A549 (cell line): ENCODE measurements at regions not wholly inside any gene's neighbourhood (a gene's known extent, or its start where the extent isn't known, plus 50 kb on each side); places are given as distances from the start of the nearest gene placed in this dataset.

Source experiments
- ATAC-seq, 2 experiments: fragments of 200-7000 bp in 1 of 2; fragments of >200 bp in 1 of 2; cut with Nextera tagmentation in 1 of 2; cut with Tn5 transposase in 1 of 2; 3 replicates each; pipeline versions ENCODE4 v1.8.0 to v1.9.1; 2018 to 2020; ENCODE audit warnings: mild to moderate bottlenecking in 1 of 2, moderate library complexity in 1 of 2
- CTCF ChIA-PET: fragments of 300-600 bp; sonication (Branson Sonifier 250); formaldehyde crosslinking; extraction: SDS; loops from one replicate; lab custom pipeline; 2021; ENCODE audit warnings: antibody characterized with exemption, inconsistent platforms; lab: Yijun Ruan, JAX
- POLR2A ChIA-PET: fragments of 350-600 bp; formaldehyde crosslinking; extraction: SDS; loops from one replicate; lab custom pipeline; 2021; ENCODE audit warnings: antibody characterized with exemption, inconsistent platforms; lab: Yijun Ruan, JAX
- DNase-seq, 2 experiments: peaks; one replicate each; pipeline versions ENCODE4 v3.0.0 to v3.0.0-alpha.2; 2011 to 2016; ENCODE audit warnings: low read depth in 1 of 2, low spot score in 1 of 2
- FAIRE-seq: peaks from 2 replicates; lab custom pipeline; 2011; peaks lifted over from hg19 to GRCh38; lab: Jason Lieb, UNC
- H3K27ac ChIP-seq, 2 experiments: fragments of >200 bp; sonication (Bioruptor Twin); formaldehyde crosslinking; 3 replicates each; pipeline ENCODE4 v1.5.1; 2016 to 2017
- H3K4me1 ChIP-seq: fragments of >200 bp; sonication (Bioruptor Twin); formaldehyde crosslinking; 3 replicates; pipeline ENCODE4 v1.6.1; 2016
- H3K4me2 ChIP-seq: fragments of >200 bp; sonication (Bioruptor Twin); formaldehyde crosslinking; 3 replicates; pipeline ENCODE4 v1.6.1; 2016
- H3K4me3 ChIP-seq: fragments of >200 bp; sonication (Bioruptor Twin); formaldehyde crosslinking; 3 replicates; pipeline ENCODE4 v1.5.1; 2016
- H3K9me3 ChIP-seq: fragments of >200 bp; sonication (Bioruptor Twin); formaldehyde crosslinking; 3 replicates; pipeline ENCODE4 v1.6.1; 2016
- ATOH8 ChIP-seq: fragments of 250-450 bp; sonication (Bioruptor Pico); IDR thresholded peaks from 2 replicates; pipeline ENCODE4 v1.5.0; 2020; ENCODE audit warnings: low read depth, mild to moderate bottlenecking, moderate library complexity
- CBX2 ChIP-seq: fragments of 200-600 bp; sonication (generic); IDR thresholded peaks from 2 replicates; pipeline ENCODE4 v1.6.1; 2016; ENCODE audit warnings: low read depth, mild to moderate bottlenecking, borderline replicate concordance
- CTCF ChIP-seq: fragments of >200 bp; sonication (Bioruptor Twin); formaldehyde crosslinking; IDR thresholded peaks from 3 replicates; pipeline ENCODE4 v1.5.1; 2016
- E2F6 ChIP-seq: IDR thresholded peaks from 2 replicates; pipeline ENCODE4 v1.6.1; 2012; ENCODE audit warnings: low read depth, borderline replicate concordance
- EHMT2 ChIP-seq: fragments of 200-600 bp; sonication (generic); IDR thresholded peaks from 2 replicates; pipeline ENCODE4 v1.6.1; 2016; ENCODE audit warnings: antibody characterized with exemption, low read depth, mild to moderate bottlenecking, moderate library complexity
- ESRRA ChIP-seq: fragments of 150-350 bp; IDR thresholded peaks from 2 replicates; pipeline ENCODE4 v1.6.1; 2014; ENCODE audit warnings: mild to moderate bottlenecking, low read length, borderline replicate concordance
- FOSB ChIP-seq: fragments of 250-450 bp; sonication (Bioruptor Pico); IDR thresholded peaks from 2 replicates; pipeline ENCODE4 v1.5.0; 2020; ENCODE audit warnings: mild to moderate bottlenecking, moderate library complexity
- HEYL ChIP-seq: fragments of 250-450 bp; sonication (Bioruptor Pico); IDR thresholded peaks from 2 replicates; pipeline ENCODE4 v1.8.0; 2021; ENCODE audit warnings: mild to moderate bottlenecking, moderate library complexity
- HOXB13 ChIP-seq: fragments of 250-450 bp; sonication (Bioruptor Pico); IDR thresholded peaks from 2 replicates; pipeline ENCODE4 v1.5.0; 2020; ENCODE audit warnings: low read depth, mild to moderate bottlenecking, moderate library complexity
- KDM1A ChIP-seq: fragments of 200-600 bp; sonication (generic); IDR thresholded peaks from 2 replicates; pipeline ENCODE4 v1.6.1; 2016; ENCODE audit warnings: low read depth, mild to moderate bottlenecking
- KDM5A ChIP-seq: fragments of 200-600 bp; sonication (generic); IDR thresholded peaks from 2 replicates; pipeline ENCODE4 v1.6.1; 2016; ENCODE audit warnings: antibody characterized with exemption, mild to moderate bottlenecking
- MAFK ChIP-seq: fragments of 450-650 bp; IDR thresholded peaks from 2 replicates; pipeline ENCODE4 v1.6.1; 2014; ENCODE audit not compliant: partially characterized antibody
- NFE2L2 ChIP-seq: fragments of 150-350 bp; conservative IDR thresholded peaks from 2 replicates; pipeline ENCODE4 v1.6.1; 2014; ENCODE audit warnings: low read length
- NPAS2 ChIP-seq: fragments of 250-450 bp; sonication (Bioruptor Pico); IDR thresholded peaks from 2 replicates; pipeline ENCODE4 v1.8.0; 2022; ENCODE audit warnings: mild to moderate bottlenecking, moderate library complexity, borderline replicate concordance
- POLR2A ChIP-seq: IDR thresholded peaks from 2 replicates; pipeline ENCODE4 v1.6.1; 2012; ENCODE audit warnings: mild to moderate bottlenecking, low read length
- POLR2AphosphoS2 ChIP-seq: conservative IDR thresholded peaks from 2 replicates; pipeline ENCODE4 v1.6.1; 2012; ENCODE audit warnings: low read length, improper control_type of control experiment, inconsistent platforms
- TP53 ChIP-seq: fragments of 250-450 bp; sonication (Bioruptor Pico); IDR thresholded peaks from 2 replicates; pipeline ENCODE4 v1.5.0; 2021; ENCODE audit warnings: mild to moderate bottlenecking, moderate library complexity
- ZNF302 ChIP-seq: fragments of 250-450 bp; sonication (Bioruptor Pico); IDR thresholded peaks from 2 replicates; pipeline ENCODE4 v1.9.0; 2021; ENCODE audit warnings: inconsistent platforms, mild to moderate bottlenecking, moderate library complexity
- WGBS: methylation state at CpG from one replicate; pipeline ENCODE4 v1.1.6; 2017; ENCODE audit errors: missing lambda C conversion rate; 5-methylcytosine and 5-hydroxymethylcytosine counted together
- TF ChIP-seq, protein P1 (sequence below): fragments of >200 bp; sonication (Bioruptor Twin); formaldehyde crosslinking; IDR thresholded peaks from 2 replicates; pipeline ENCODE4 v1.6.1; 2016

- Histone ChIP-seq H3K4me2 (no peak overlapping the region), H3K9me3 (no peaks in the 10 kb centered on the region), H3K4me3 (no peak overlapping the region), H3K27ac (no peak overlapping the region), H3K4me1 (no peaks in the 10 kb centered on the region)
- no peak for TF ChIP-seq POLR2AphosphoS2
- no peak for DNase-seq
- no peak for FAIRE-seq
- CTCF ChIA-PET, result no interaction called here
- ATAC-seq, result no peak
- 0% methylated on average over 1 of the region's 1 CpG for WGBS
- POLR2A ChIA-PET, result no interaction called here
These were observed 216.4 kb upstream of the TSHZ2 start for GRCh38 chr20:52755744-52756143.

- ChIA-PET CTCF (no interaction called here), POLR2A (no interaction called here)
- DNase-seq, result no peak
- Histone ChIP-seq H3K27ac (no peak overlapping the region), H3K4me1 (no peaks in the 10 kb centered on the region), H3K9me3 (no peaks in the 10 kb centered on the region), H3K4me3 (no peak overlapping the region), H3K4me2 (no peak overlapping the region)
- FAIRE-seq, result no peak
- TF ChIP-seq TP53 (CRISPR knock-in tag), result no peak
- TF ChIP-seq MAFK, result no peak
- TF ChIP-seq HOXB13, result no peak
- TF ChIP-seq NFE2L2, result no peak
- TF ChIP-seq ESRRA, result no peak
- no peak for TF ChIP-seq POLR2A
- TF ChIP-seq FOSB (CRISPR knock-in tag), result no peak
- TF ChIP-seq ATOH8, result no peak
- no peak for TF ChIP-seq ZNF302 (CRISPR knock-in tag)
- TF ChIP-seq NPAS2 (CRISPR knock-in tag), result no peak
- no peak for ATAC-seq
These were observed 217.8 kb upstream of the TSHZ2 start for GRCh38 chr20:52754366-52754765.

GRCh38 chr20:52752023-52752422 is 220.1 kb upstream of the TSHZ2 start:
- FAIRE-seq, result no peak
- POLR2A ChIA-PET, result no interaction called here

DNA sequence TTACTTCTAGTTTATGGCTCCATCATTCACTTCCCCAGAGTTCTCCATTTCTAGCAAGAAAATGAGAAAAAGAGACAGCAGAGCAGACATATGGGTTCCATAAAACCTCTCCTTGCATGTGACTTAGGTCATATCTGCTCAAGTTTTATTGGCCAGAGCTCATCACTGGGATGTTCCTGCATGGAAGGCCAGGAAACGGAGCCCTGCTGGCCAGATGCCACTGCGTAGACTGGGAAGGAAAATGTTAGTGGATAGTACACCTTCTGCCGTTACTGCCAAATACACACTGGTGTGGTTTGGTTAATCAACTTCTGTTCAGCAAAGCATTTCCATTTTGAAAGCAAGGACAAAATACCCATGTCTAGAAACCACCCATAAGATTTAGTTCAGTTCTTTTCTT is 220.6 kb upstream of the TSHZ2 start:
- POLR2A ChIA-PET, result no interaction called here
- Histone ChIP-seq H3K9me3 (no peaks in the 10 kb centered on the region), H3K4me2 (no peak overlapping the region), H3K27ac (no peak overlapping the region), H3K4me1 (no peaks in the 10 kb centered on the region)
- ATAC-seq, result no peak
- CTCF ChIA-PET, result interaction anchor here (1.2 kb wide), 1 partner anchor 16 kb away, joined by 4 read pairs; no protein-coding TSS in a partner anchor
- 11% methylated on average over 3 of the region's 3 CpGs for WGBS
- TF ChIP-seq CBX2 (no peak), HEYL (no peak), EHMT2 (no peak), HOXB13 (no peak), E2F6 (no peak), NFE2L2 (no peak), KDM5A (no peak), NPAS2 (CRISPR knock-in tag) (no peak), CTCF (no peak)
- TF ChIP-seq, protein P1, sequence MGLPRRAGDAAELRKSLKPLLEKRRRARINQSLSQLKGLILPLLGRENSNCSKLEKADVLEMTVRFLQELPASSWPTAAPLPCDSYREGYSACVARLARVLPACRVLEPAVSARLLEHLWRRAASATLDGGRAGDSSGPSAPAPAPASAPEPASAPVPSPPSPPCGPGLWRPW, result no peak
- TF ChIP-seq, all 56 proteins: peak for 0
- DNase-seq (no peak), FAIRE-seq (no peak)
- no peak overlapping the region for H3K4me3 ChIP-seq

More at GRCh38 chr20:52752023-52752422, 220.1 kb upstream of the TSHZ2 start:
- DNase-seq (no peak), ATAC-seq (no peak)
- 5% methylated on average over 5 of the region's 5 CpGs for WGBS
- Histone ChIP-seq H3K27ac (no peak overlapping the region), H3K4me3 (no peak overlapping the region), H3K4me1 (no peaks in the 10 kb centered on the region), H3K4me2 (no peak overlapping the region), H3K9me3 (no peaks in the 10 kb centered on the region)
- CTCF ChIA-PET, result no interaction called here
- TF ChIP-seq TP53 (CRISPR knock-in tag), result no peak
- TF ChIP-seq KDM1A, result no peak
